ENCODE measurements at regions not wholly inside any gene's neighbourhood (a gene's known extent, or its start where the extent isn't known, plus 50 kb on each side); places are given as distances from the start of the nearest gene placed in this dataset.

GRCh38 chr4:38489924-38490639, 173.9 kb upstream of the KLF3 start:
- DNase-seq, result peak; percentile 27 to 32

GRCh38 chr4:38490753-38491446, 173.1 kb upstream of the KLF3 start:
- no peak for DNase-seq

- no peak for DNase-seq
Observed at GRCh38 chr4:38491854-38492478, 172.0 kb upstream of the KLF3 start.

GRCh38 chr4:38493066-38493465, 170.9 kb upstream of the KLF3 start:
- no peak for DNase-seq

GRCh38 chr4:38495446-38495845, 168.6 kb upstream of the KLF3 start:
- no peak for DNase-seq

- no peak for DNase-seq
Observed at GRCh38 chr4:38497121-38497520, 166.9 kb upstream of the KLF3 start.

GRCh38 chr4:38499101-38499500, 164.9 kb upstream of the KLF3 start:
- no peak for DNase-seq

GRCh38 chr4:38500433-38500832, 163.6 kb upstream of the KLF3 start:
- no peak for DNase-seq

GRCh38 chr4:38501698-38502097, 162.3 kb upstream of the KLF3 start:
- DNase-seq, result no peak

GRCh38 chr4:38503689-38504395, 160.2 kb upstream of the KLF3 start:
- DNase-seq, result no peak

GRCh38 chr4:38504396-38504715, 159.6 kb upstream of the KLF3 start:
- no peak for DNase-seq

- peak in 1 of 2 experiments; percentile 30 for DNase-seq
Observed at GRCh38 chr4:38509551-38509950, 154.4 kb upstream of the KLF3 start.

- DNase-seq, result no peak
Observed at GRCh38 chr4:38510201-38510600, 153.8 kb upstream of the KLF3 start.

GRCh38 chr4:38511702-38512101, 152.3 kb upstream of the KLF3 start:
- no peak for DNase-seq

GRCh38 chr4:38512840-38513239, 151.2 kb upstream of the KLF3 start:
- no peak for DNase-seq

- no peak for DNase-seq
Observed at GRCh38 chr4:38514465-38515146, 149.4 kb upstream of the KLF3 start.

- no peak for DNase-seq
Observed at GRCh38 chr4:38516190-38516589, 147.8 kb upstream of the KLF3 start.

- DNase-seq, result no peak
Observed at GRCh38 chr4:38519666-38520065, 144.3 kb upstream of the KLF3 start.

- no peak for DNase-seq
Observed at GRCh38 chr4:38523054-38523453, 140.9 kb upstream of the KLF3 start.

- DNase-seq, result peak; percentile 61 to 71
Observed at GRCh38 chr4:38523524-38524448, 140.2 kb upstream of the KLF3 start.

- no peak for DNase-seq
Observed at GRCh38 chr4:38526412-38526811, 137.6 kb upstream of the KLF3 start.

Data from activated CD4-positive, alpha-beta T cell treated with anti-CD3 and anti-CD28 coated beads, Interleukin-2, amount 50 U/mL, for 48 hours (primary cell).